AG09319 (cell line): ENCODE measurements at regions not wholly inside any gene's neighbourhood (a gene's known extent, or its start where the extent isn't known, plus 50 kb on each side); places are given as distances from the start of the nearest gene placed in this dataset.

Experiments
- DNase-seq: peaks from one replicate; pipeline ENCODE4 v3.0.0-alpha.2; 2010; ENCODE audit warnings: low read depth; ENCODE audit errors: extremely low read depth
- CTCF ChIP-seq: IDR thresholded peaks from 2 replicates; pipeline ENCODE4 v1.5.1; 2011; ENCODE audit warnings: low read depth, mild to moderate bottlenecking, inconsistent platforms, low read length, moderate library complexity

DNA sequence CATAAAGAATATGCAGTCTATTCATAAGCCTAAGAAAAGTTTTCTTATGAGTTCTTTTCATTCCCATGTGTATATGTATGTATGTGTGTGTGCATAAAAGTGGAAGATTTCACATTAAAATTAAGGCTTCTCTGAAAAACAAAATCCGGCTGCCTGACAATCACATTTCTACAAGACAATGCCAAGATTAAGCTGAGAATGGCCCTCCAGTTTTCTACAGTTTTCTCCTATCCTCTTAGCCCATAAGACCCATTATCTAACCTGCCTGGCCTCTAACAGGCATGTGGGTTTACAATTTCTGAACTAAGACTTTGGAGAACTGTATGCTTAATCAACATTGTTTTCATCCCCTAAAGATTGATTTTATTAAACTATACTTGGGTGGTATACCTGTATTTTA lies 446.0 kb upstream of the SEMA3A start:
- no peak for DNase-seq
- no peak for TF ChIP-seq CTCF

GRCh38 chr7:84638339-84638697 lies 443.7 kb upstream of the SEMA3A start:
- no peak for DNase-seq
- no peak for TF ChIP-seq CTCF

DNA sequence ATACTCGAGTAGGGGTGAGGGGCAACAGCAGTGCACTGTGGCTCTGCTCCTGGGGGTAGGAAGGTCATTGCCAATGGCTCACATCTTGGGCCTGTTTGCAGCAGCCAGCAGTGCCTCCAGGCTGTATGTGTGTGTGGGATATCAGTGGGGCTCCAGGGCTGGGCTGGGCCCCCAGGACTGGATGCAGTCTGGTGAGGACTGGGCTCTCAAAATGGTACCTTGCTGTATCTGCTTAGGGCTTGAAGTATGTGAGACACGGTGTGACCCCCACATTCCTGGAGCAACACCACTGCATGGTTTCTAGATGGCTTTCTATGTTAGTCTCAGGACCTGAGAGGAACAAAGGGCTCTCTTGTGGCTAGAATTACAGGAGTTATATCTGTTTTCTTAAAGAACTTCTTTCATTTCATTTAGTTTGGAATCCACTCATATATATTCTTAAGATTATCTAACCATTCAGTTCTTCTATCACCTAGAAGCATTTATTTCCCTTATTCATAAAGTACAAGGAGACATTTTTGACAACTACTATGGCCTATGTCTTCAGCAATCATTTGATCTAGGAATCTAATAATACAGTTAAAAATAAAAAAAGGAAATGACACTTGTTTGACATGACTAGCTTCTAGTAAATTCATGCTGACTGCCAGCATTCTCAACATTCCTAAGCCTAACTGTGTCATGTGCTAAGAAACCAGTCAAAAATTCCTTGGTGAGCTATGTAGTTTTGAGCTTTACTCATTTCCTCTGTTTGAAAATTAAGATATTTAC lies 443.2 kb upstream of the SEMA3A start:
- peak; percentile 22 for DNase-seq
- no peak for TF ChIP-seq CTCF

DNA sequence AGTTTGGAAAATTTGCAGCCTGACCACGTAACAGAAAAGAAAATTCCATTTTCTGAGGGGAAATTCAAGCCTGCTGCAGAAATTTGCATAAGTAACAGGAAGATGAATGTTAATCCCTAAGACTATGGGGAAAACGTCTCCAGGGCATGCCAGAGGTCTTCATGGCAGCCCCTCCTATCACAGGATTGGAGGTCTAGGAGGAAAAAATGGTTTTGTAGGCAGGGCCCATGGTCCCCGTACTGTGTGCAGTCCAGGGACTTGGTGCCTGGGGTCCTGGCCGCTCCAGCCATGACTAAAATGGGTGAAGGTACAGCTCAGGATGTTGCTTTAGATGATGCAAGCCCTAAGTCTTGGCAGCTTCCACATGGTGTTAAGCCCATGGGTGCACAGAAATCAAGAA lies 437.3 kb upstream of the SEMA3A start:
- no peak for DNase-seq
- no peak for TF ChIP-seq CTCF

DNA sequence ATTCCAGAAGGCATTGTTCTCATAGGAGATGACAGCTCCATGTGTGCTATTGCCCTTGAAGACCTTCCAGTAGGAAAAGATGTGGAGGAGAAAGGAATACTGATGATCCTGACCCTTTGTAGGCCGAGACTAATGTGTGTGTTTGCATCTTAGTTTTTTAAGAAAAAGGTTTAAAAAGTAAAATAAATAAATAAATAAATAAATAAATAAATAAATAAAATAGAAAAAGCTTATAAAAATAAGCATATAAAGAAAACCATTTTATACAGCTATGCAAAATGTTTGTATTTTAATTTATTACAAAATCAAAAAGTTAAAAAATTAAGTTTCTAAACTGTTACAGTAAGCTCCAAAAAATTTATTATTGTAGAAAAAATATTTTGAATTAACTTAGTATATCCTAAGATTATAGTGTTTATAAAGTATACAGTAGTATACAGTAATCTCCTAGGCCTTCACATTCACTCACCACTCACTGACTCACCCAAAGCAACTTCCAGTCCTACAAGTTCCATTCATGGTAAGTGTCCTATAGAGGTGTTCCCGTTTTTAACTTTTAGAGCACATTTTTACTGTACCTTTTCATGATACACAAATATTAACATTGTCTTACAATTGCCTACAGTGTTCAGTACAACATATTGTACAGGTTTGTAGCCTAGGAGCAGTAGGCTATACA lies 435.2 kb upstream of the SEMA3A start:
- no peak for TF ChIP-seq CTCF
- no peak for DNase-seq

GRCh38 chr7:84629216-84629615 lies 434.6 kb upstream of the SEMA3A start:
- DNase-seq = no peak
- no peak for TF ChIP-seq CTCF

GRCh38 chr7:84627250-84627649 lies 432.7 kb upstream of the SEMA3A start:
- DNase-seq = no peak
- TF ChIP-seq CTCF = no peak
